Naive thymus-derived CD8-positive, alpha-beta T cell (primary cell): ENCODE measurements at regions not wholly inside any gene's neighbourhood (a gene's known extent, or its start where the extent isn't known, plus 50 kb on each side); places are given as distances from the start of the nearest gene placed in this dataset.
"Not testable (repeated sequence)": the region's sequence is repeated elsewhere in the genome, so short reads cannot be mapped to it uniquely, and the experiment has no call there.

Experiments used
- ATAC-seq, 2 donors: fragments of 150-1000 bp; cut with Tn5 transposase in 1 of 2; sonication (Bioruptor Pico), chemical (Tn5 transposase) in 1 of 2; 1 replicate in 1 of 2; 2 replicates in 1 of 2; pipeline ENCODE4 v1.10.0; 2021; ENCODE audit warnings: mild to moderate bottlenecking in 2 of 2, moderate library complexity in 2 of 2
- POLR2A ChIA-PET: fragments of 350-600 bp; sonication (Branson Sonifier 250); formaldehyde crosslinking; loops from one replicate; lab custom pipeline; 2021; ENCODE audit warnings: antibody characterized with exemption; lab: Charles Lee
- DNase-seq, 10 donors: peaks; one replicate each; pipeline versions ENCODE4 v3.0.0 to v3.0.0-alpha.2; 2020 to 2022
- H3K27ac Mint-ChIP-seq, 10 donors: one replicate each; pipeline ENCODE4 v1.8.0; 2020 to 2022; ENCODE audit warnings: mild to moderate bottlenecking in 10 of 10, mixed read lengths in 10 of 10, moderate library complexity in 4 of 10, inconsistent platforms in 1 of 10
- H3K27me3 Mint-ChIP-seq, 5 donors: one replicate each; pipeline ENCODE4 v1.8.0; 2021 to 2022; ENCODE audit warnings: mixed read lengths in 5 of 5
- H3K36me3 Mint-ChIP-seq, 3 donors: one replicate each; pipeline ENCODE4 v1.8.0; 2020 to 2022; ENCODE audit warnings: mixed read lengths in 3 of 3, mild to moderate bottlenecking in 2 of 3, inconsistent platforms in 1 of 3
- H3K4me1 Mint-ChIP-seq, 4 donors: one replicate each; pipeline ENCODE4 v1.8.0; 2021 to 2022; ENCODE audit warnings: mixed read lengths in 4 of 4
- H3K4me3 Mint-ChIP-seq, 10 donors: one replicate each; pipeline ENCODE4 v1.8.0; 2020 to 2022; ENCODE audit warnings: mild to moderate bottlenecking in 10 of 10, mixed read lengths in 10 of 10, moderate library complexity in 6 of 10, inconsistent platforms in 1 of 10
- H3K9me3 Mint-ChIP-seq, 9 donors: one replicate each; pipeline ENCODE4 v1.8.0; 2020 to 2022; ENCODE audit warnings: mixed read lengths in 9 of 9, mild to moderate bottlenecking in 3 of 9, inconsistent platforms in 1 of 9, moderate library complexity in 1 of 9

- Mint-ChIP-seq H3K27me3 (no peaks in the 10 kb centered on the region), H3K36me3 (no peaks in the 10 kb centered on the region), H3K4me3 (no peak overlapping the region), H3K4me1 (no peaks in the 10 kb centered on the region), H3K27ac (no peak overlapping the region), H3K9me3 (peaks cover 2 to 38% (median 13%) of the 10 kb centered on the region in 9 donors)
- POLR2A ChIA-PET = no interaction called here
- DNase-seq (no peak), ATAC-seq (no peak)
Observed at GRCh38 chr5:136853971-136854370, 488.6 kb upstream of the TRPC7 start.

GRCh38 chr5:136840601-136841000 lies 475.3 kb upstream of the TRPC7 start:
- H3K4me1 Mint-ChIP-seq = no peaks in the 10 kb centered on the region
- no peaks in the 10 kb centered on the region for H3K36me3 Mint-ChIP-seq
- peaks cover 0 to 12% (median under 1%) of the 10 kb centered on the region in 9 donors for H3K9me3 Mint-ChIP-seq
- H3K4me3 Mint-ChIP-seq = no peak overlapping the region
- peaks cover 0 to 8% (median 0%) of the 10 kb centered on the region in 5 donors for H3K27me3 Mint-ChIP-seq
- no peak for ATAC-seq
- POLR2A ChIA-PET = no interaction called here
- DNase-seq = no peak
- no peak overlapping the region for H3K27ac Mint-ChIP-seq

GRCh38 chr5:136836093-136836492 lies 470.7 kb upstream of the TRPC7 start:
- H3K9me3 Mint-ChIP-seq = peaks cover 0 to 28% (median 2%) of the 10 kb centered on the region in 9 donors
- H3K27me3 Mint-ChIP-seq = peaks cover 0 to 4% (median 0%) of the 10 kb centered on the region in 5 donors
- no peak for DNase-seq
- POLR2A ChIA-PET = no interaction called here
- H3K4me3 Mint-ChIP-seq = no peak overlapping the region
- no peaks in the 10 kb centered on the region for H3K4me1 Mint-ChIP-seq
- H3K36me3 Mint-ChIP-seq = no peaks in the 10 kb centered on the region
- H3K27ac Mint-ChIP-seq = no peak overlapping the region
- ATAC-seq = no peak

GRCh38 chr5:136820848-136821247 lies 455.5 kb upstream of the TRPC7 start:
- ATAC-seq (no peak), DNase-seq (no peak)
- no peaks in the 10 kb centered on the region for H3K27me3 Mint-ChIP-seq
- POLR2A ChIA-PET = no interaction called here
- no peaks in the 10 kb centered on the region for H3K4me1 Mint-ChIP-seq
- peaks cover 0 to 8% (median 4%) of the 10 kb centered on the region in 9 donors for H3K9me3 Mint-ChIP-seq
- no peaks in the 10 kb centered on the region for H3K36me3 Mint-ChIP-seq
- H3K4me3 Mint-ChIP-seq = no peak overlapping the region
- H3K27ac Mint-ChIP-seq = no peak overlapping the region

GRCh38 chr5:136819526-136820302 lies 454.4 kb upstream of the TRPC7 start:
- DNase-seq (no peak), ATAC-seq (no peak)
- H3K27me3 Mint-ChIP-seq = no peaks in the 10 kb centered on the region
- H3K4me3 Mint-ChIP-seq = no peak overlapping the region
- POLR2A ChIA-PET = no interaction called here
- no peaks in the 10 kb centered on the region for H3K36me3 Mint-ChIP-seq
- peaks cover 0 to 9% (median 0%) of the 10 kb centered on the region in 9 donors for H3K9me3 Mint-ChIP-seq
- no peak overlapping the region for H3K27ac Mint-ChIP-seq
- no peaks in the 10 kb centered on the region for H3K4me1 Mint-ChIP-seq

GRCh38 chr5:136816327-136816726 lies 451.0 kb upstream of the TRPC7 start:
- Mint-ChIP-seq H3K9me3 (peaks cover 0 to 9% (median 0%) of the 10 kb centered on the region in 9 donors), H3K4me3 (no peak overlapping the region), H3K27ac (no peak overlapping the region), H3K27me3 (no peaks in the 10 kb centered on the region), H3K36me3 (no peaks in the 10 kb centered on the region), H3K4me1 (no peaks in the 10 kb centered on the region)
- ATAC-seq (no peak), DNase-seq (no peak)
- POLR2A ChIA-PET = no interaction called here

GRCh38 chr5:136814619-136815378 lies 449.5 kb upstream of the TRPC7 start:
- H3K9me3 Mint-ChIP-seq = peaks cover 0 to 9% (median 0%) of the 10 kb centered on the region in 9 donors
- no peak overlapping the region for H3K4me3 Mint-ChIP-seq
- no peak overlapping the region for H3K27ac Mint-ChIP-seq
- POLR2A ChIA-PET = no interaction called here
- no peaks in the 10 kb centered on the region for H3K36me3 Mint-ChIP-seq
- H3K27me3 Mint-ChIP-seq = no peaks in the 10 kb centered on the region
- ATAC-seq = no peak
- no peak for DNase-seq
- no peaks in the 10 kb centered on the region for H3K4me1 Mint-ChIP-seq

- ATAC-seq, H3K36me3 Mint-ChIP-seq, H3K27me3 Mint-ChIP-seq, H3K27ac Mint-ChIP-seq, H3K4me3 Mint-ChIP-seq, H3K4me1 Mint-ChIP-seq, DNase-seq, H3K9me3 Mint-ChIP-seq, POLR2A ChIA-PET: not testable (repeated sequence)
Observed at GRCh38 chr5:136812270-136812669, 446.9 kb upstream of the TRPC7 start.

GRCh38 chr5:136811551-136811950 lies 446.2 kb upstream of the TRPC7 start:
- H3K36me3 Mint-ChIP-seq = no peaks in the 10 kb centered on the region
- DNase-seq = no peak

GRCh38 chr5:136811086-136811485 lies 445.7 kb upstream of the TRPC7 start:
- Mint-ChIP-seq H3K4me1 (no peaks in the 10 kb centered on the region), H3K27me3 (no peaks in the 10 kb centered on the region), H3K36me3 (no peaks in the 10 kb centered on the region), H3K27ac (no peak overlapping the region), H3K4me3 (no peak overlapping the region), H3K9me3 (peaks cover 0 to 9% (median 0%) of the 10 kb centered on the region in 9 donors)
- no peak for ATAC-seq
- POLR2A ChIA-PET = no interaction called here
- DNase-seq = no peak

More at GRCh38 chr5:136811551-136811950, 446.2 kb upstream of the TRPC7 start:
- Mint-ChIP-seq H3K4me3 (no peak overlapping the region), H3K4me1 (no peaks in the 10 kb centered on the region), H3K27me3 (no peaks in the 10 kb centered on the region), H3K27ac (no peak overlapping the region), H3K9me3 (peaks cover 0 to 6% (median 0%) of the 10 kb centered on the region in 9 donors)
- ATAC-seq = no peak
- POLR2A ChIA-PET = no interaction called here

GRCh38 chr5:136810261-136810801 lies 445.0 kb upstream of the TRPC7 start:
- H3K36me3 Mint-ChIP-seq = no peaks in the 10 kb centered on the region
- H3K4me3 Mint-ChIP-seq = no peak overlapping the region
- POLR2A ChIA-PET = no interaction called here
- no peaks in the 10 kb centered on the region for H3K4me1 Mint-ChIP-seq
- no peak for ATAC-seq
- no peak for DNase-seq
- H3K9me3 Mint-ChIP-seq = peaks cover 0 to 14% (median 0%) of the 10 kb centered on the region in 9 donors
- no peaks in the 10 kb centered on the region for H3K27me3 Mint-ChIP-seq
- no peak overlapping the region for H3K27ac Mint-ChIP-seq

- H3K4me3 Mint-ChIP-seq = no peak overlapping the region
- H3K4me1 Mint-ChIP-seq = no peaks in the 10 kb centered on the region
- POLR2A ChIA-PET = no interaction called here
- no peak for DNase-seq
- H3K9me3 Mint-ChIP-seq = peaks cover 0 to 24% (median 0%) of the 10 kb centered on the region in 9 donors
- H3K27me3 Mint-ChIP-seq = no peaks in the 10 kb centered on the region
- no peak for ATAC-seq
- no peak overlapping the region for H3K27ac Mint-ChIP-seq
- H3K36me3 Mint-ChIP-seq = peaks cover 0 to 3% (median 0%) of the 10 kb centered on the region in 3 donors
Observed at GRCh38 chr5:136809382-136809781, 444.0 kb upstream of the TRPC7 start.

- H3K4me1 Mint-ChIP-seq = no peaks in the 10 kb centered on the region
- no peak overlapping the region for H3K4me3 Mint-ChIP-seq
- no peak for ATAC-seq
- no peaks in the 10 kb centered on the region for H3K27me3 Mint-ChIP-seq
- peaks cover 0 to 3% (median 0%) of the 10 kb centered on the region in 3 donors for H3K36me3 Mint-ChIP-seq
- no peak for DNase-seq
- no peak overlapping the region for H3K27ac Mint-ChIP-seq
- POLR2A ChIA-PET = no interaction called here
- peaks cover 0 to 28% (median under 1%) of the 10 kb centered on the region in 9 donors for H3K9me3 Mint-ChIP-seq
Observed at GRCh38 chr5:136808756-136809155, 443.4 kb upstream of the TRPC7 start.
